GM21825 (cell line): ENCODE measurements at regions not wholly inside any gene's neighbourhood (a gene's known extent, or its start where the extent isn't known, plus 50 kb on each side); places are given as distances from the start of the nearest gene placed in this dataset.

ENCODE experiments used
- ATAC-seq: cut with Tn5 transposase; IDR thresholded peaks from one replicate; pipeline ENCODE4 v1.9.1; 2021; ENCODE audit warnings: mild to moderate bottlenecking, moderate library complexity; ENCODE audit not compliant: unreplicated experiment

- ATAC-seq = no peak
Measured at GRCh38 chr19:28521614-28522544, 691.1 kb downstream of the UQCRFS1 start.

DNA sequence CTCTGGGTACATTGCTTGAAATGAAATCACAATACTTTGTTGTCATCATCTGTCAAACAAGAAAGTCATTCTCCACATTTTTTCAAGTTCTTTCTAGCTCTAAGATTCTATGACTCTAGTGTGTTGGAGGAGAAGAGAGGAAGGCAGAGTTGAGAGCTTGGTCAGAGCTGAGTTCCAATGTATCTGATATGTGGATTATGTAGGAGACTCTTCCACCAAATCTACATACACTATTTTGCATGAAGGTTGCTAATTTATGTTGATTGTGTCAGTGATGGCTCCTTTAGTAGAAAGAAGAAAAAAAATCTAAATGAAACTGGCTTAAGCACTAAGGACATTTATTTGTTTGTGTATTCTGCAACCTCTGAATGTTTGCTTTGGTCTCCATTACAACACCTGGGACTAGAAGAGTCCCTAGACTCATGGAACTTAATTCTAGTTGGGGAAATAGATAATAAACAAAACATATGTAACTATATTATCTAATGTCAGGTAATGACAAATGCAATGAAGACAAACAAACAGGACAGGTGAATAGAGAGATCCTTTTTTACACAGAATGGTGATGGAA is 691.9 kb downstream of the UQCRFS1 start:
- no peak for ATAC-seq

DNA sequence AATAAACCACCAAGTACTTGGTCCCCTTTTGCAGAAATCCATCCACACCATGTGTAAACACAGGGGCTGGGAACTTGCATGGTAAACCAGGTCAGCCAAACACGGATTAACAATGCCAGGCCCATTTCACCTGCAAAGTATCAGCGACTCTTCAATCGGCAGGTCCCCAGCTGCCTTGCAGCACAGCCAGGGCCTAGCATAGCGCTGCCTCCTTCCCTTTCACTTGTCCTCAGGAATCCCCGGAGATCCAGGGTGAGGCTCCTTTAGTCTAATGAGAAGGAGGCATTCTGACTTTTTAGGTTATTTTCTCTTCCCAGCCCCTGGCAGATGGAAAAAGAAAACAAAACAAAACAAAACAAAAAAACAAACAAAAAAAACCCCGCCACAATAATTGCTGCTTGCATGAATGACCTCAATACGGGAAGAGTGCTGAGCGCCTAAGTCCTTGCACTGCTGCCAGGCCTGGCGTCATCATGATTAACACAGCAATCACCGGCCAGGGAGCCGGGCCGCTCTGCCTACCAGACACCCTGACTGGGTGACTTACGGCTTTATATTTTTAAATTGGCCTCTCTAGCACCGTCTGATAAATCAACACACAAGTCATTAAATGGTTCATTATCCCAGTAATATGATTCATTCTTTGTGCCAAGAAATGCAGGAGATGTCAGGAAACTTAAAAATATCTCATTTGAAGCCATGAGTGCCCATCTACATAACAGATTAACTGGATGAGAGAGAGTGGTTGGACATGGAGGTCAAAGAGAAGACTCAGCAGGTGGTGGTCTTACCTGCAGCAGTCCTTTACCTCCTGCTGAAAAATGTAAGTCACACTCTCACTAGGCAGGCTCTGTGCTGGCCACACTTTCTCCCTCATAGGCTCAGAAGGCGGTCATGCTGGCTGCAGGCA is 692.7 kb downstream of the UQCRFS1 start:
- ATAC-seq = no peak

DNA sequence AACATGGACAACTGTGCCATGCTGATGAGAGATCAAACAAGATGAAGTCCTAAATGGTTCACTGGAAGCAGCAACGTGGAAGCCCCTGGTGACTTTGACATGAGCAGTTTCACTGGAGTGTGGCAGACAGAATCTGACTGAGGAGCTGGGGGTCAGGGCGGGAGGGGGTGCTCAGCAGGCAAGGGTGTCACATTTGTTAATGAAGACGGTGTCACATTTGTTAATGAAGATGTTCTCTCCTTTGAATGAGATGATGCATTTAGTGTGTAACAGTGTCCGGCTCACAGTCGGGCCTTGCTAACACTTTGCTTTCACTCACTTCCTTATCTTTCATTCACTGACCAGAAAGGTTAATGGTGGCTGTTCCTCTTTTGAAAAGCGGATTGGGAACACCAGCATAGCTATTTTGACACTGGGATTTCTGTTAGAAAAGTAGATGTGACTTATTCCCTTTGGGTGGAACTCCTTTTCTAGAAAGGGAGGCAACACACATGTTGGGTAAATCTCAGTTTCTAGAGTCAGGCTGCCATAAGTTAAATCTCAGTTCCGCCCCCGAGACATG is 693.7 kb downstream of the UQCRFS1 start:
- no peak for ATAC-seq

- no peak for ATAC-seq
Measured at GRCh38 chr19:28516415-28516872, 696.5 kb downstream of the UQCRFS1 start.

- no peak for ATAC-seq
Measured at GRCh38 chr19:28514166-28514565, 698.8 kb downstream of the UQCRFS1 start.

DNA sequence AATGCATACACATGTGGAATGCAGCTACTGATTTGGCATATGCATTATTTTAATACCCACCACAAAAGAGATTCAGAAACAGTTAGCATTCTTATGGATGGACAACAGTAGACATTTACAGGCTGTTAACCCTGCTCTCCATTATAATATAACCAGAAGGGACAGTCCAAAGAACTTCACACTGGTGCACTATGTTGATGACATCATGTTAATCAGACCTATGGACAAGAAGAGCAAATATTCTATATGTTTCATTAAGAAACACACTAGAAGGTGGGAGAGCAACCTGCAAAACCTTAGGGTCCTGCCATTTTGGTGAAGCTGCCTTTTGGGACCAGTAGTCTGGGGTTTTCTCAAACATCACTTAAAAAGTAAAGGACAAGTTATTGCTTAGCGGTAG is 701.3 kb downstream of the UQCRFS1 start:
- no peak for ATAC-seq

GRCh38 chr19:28509079-28509895 is 703.7 kb downstream of the UQCRFS1 start:
- no peak for ATAC-seq

DNA sequence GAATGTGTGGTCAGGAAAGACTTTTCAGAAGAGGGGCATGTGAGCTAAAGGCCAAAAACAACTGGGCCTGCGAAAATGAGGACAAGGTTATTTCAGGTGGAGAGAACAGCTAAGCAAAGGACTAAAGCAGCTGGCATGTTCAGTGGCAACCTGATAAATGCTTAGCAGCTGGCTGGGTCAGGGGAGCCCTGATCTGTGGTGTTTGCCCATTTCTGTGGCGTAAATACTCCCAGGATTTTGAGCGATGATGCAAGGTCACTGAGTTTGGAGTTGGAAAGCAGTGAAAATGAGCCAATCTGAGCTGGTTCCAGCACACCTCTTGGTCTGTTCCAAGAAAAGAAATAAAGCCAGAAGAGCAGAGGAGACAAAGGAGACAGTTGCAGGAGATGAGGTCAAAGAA is 704.3 kb downstream of the UQCRFS1 start:
- no peak for ATAC-seq

GRCh38 chr19:28505933-28506332 is 707.0 kb downstream of the UQCRFS1 start:
- ATAC-seq = no peak

DNA sequence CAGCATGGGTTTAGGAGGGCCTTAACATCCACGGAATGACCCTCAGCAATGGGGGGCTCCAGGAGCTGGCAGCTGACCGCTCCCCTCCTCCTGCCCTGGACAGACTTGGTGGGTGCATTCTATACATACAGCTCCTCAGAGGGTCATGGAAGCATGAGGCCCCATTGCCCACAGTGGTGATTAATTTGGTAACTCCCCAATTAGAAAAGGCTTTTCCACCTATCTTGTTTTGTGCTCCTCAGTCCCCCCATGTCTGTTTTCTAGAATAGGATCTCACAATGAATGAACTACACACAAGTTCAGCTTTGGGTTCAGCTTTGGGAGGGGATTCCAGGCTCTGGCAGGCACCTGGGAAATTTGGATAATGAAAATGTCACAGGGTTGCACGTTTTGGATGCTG is 707.8 kb downstream of the UQCRFS1 start:
- no peak for ATAC-seq

DNA sequence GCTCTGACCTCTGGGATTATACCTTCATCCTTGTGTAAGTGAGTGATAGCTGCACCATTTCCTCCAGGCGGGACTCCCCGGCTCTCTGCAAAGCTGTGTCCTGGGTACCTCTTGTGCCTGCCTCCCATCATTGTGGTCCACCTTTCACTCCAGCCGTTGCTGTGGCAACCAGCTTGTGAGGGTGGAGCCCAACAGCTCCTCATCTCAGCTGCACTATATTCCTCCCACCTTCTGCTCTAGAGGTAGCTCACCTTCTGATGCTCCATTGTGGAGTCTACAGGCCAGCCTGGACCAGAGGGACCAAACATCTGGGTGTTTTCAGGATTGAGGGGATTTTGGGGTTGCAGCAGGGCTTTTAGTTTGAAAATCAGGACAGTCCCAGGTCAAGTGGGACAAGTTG is 708.2 kb downstream of the UQCRFS1 start:
- ATAC-seq = no peak

- ATAC-seq = no peak
Measured at GRCh38 chr19:28504139-28504538, 708.8 kb downstream of the UQCRFS1 start.

DNA sequence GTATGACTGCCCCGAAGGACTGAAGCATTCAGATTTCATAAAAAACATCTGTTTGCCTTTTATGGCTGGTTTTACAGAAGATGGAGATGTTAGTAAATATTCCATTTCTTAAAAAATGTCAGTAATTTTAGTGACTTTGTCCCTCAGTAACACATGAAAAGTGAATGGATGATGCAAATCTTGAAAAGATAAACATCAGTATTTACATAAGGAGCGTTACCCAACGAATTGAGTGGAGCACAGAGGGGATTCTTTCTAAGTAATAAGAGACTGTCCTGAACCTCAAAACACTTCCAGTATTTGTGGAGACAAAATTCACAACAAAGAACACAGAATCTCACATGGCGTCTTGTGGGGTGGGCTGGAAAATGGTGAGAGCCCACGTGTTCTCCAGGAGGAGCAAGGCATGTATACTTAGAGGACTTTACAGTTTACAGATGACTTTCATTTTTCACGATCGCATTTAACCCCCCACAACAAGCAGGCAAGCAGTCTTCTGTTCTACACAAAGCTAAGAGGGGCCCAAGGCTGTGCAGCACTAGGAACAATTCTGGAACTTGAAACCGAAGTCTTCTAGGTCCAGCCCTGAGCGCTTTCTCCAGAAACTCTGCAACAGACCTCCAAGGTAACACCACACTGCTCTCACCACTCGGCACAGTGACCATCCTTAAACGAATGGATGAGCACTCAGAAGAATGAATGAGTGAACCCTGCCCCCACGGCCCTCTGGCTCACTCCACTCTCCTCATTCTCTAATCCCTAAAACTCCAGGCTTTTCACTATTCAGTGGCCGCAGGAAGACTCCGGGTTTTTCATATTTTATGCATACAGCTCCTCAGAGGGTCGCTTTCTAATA is 709.8 kb downstream of the UQCRFS1 start:
- ATAC-seq = no peak

- no peak for ATAC-seq
Measured at GRCh38 chr19:28501976-28502375, 711.0 kb downstream of the UQCRFS1 start.

DNA sequence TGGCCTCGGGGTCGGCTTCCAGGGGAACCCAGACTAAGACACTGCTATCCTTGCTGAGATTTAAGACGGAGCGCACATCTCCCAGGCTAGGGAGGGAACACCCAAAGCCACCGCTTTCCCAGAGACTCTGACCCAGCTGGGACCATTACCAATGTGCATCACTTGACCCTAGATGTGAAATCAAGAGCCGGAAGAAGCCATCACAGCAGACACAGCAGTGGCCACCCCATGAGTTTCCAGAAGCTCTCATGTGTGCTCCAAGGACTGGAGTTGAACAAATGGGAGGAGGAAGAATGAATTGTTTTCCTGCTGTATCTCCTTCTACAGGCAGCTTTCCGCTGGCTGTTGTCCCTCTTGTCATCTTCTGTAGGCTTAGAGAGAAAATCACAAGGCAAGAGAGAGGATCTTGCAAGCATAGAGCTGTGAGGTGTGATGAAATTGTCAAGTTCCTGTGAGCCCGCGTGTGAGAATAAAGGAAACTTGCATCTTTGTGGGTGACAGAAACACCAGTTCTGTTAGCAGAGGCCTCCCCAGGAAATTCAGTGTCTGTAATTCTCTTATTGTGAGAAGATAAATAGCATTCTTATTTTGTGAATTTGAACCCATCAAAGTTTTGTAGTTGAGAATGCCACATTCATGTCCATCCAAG is 711.8 kb downstream of the UQCRFS1 start:
- no peak for ATAC-seq

- ATAC-seq = no peak
Measured at GRCh38 chr19:28500296-28500695, 712.7 kb downstream of the UQCRFS1 start.

DNA sequence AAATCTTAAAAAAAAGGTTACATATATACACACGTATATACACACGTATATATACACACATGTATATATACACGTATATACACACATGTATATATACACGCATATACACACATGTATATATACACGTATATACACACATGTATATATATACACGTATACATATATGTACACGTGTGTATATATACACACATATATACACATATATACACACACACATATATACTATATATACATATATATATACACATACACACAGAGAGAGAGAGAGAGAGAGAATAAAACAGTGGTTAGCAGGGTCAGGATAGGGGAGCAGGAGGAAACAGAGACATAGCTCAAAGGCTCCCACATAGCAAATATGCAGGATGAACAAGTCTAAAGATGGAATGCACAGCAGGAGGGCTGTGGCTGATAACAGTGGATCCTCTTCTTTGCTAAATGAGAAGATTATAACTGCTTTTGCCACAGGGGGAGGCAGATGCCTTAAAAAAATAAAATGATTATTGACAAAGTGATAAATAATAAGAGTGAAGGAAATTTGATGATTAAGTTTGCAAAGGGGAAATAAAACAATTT is 714.5 kb downstream of the UQCRFS1 start:
- ATAC-seq = no peak
